GM19397 (cell line): ENCODE measurements at regions not wholly inside any gene's neighbourhood (a gene's known extent, or its start where the extent isn't known, plus 50 kb on each side); places are given as distances from the start of the nearest gene placed in this dataset.
"Not testable (repeated sequence)": the region's sequence is repeated elsewhere in the genome, so short reads cannot be mapped to it uniquely, and the experiment has no call there.

ENCODE experiments used
- ATAC-seq: cut with Tn5 transposase; IDR thresholded peaks from one replicate; pipeline ENCODE4 v1.9.1; 2021; ENCODE audit warnings: mild to moderate bottlenecking, moderate library complexity; ENCODE audit not compliant: unreplicated experiment

GRCh38 chr1:96865731-96866685 is 144.4 kb downstream of the PTBP2 start:
- no peak for ATAC-seq

- no peak for ATAC-seq
These were observed 151.2 kb downstream of the PTBP2 start for GRCh38 chr1:96872757-96873156.

GRCh38 chr1:96878640-96879039 is 157.1 kb downstream of the PTBP2 start:
- ATAC-seq, result no peak

GRCh38 chr1:96880626-96881025 is 159.0 kb downstream of the PTBP2 start:
- ATAC-seq, result no peak

GRCh38 chr1:96882096-96882495 is 160.5 kb downstream of the PTBP2 start:
- ATAC-seq, result no peak

- ATAC-seq, result no peak
These were observed 164.9 kb downstream of the PTBP2 start for GRCh38 chr1:96886474-96886873.

- no peak for ATAC-seq
These were observed 165.9 kb downstream of the PTBP2 start for GRCh38 chr1:96887501-96887900.

GRCh38 chr1:96901783-96902363 is 180.3 kb downstream of the PTBP2 start:
- ATAC-seq, result no peak

GRCh38 chr1:96912248-96912647 is 190.7 kb downstream of the PTBP2 start:
- no peak for ATAC-seq

GRCh38 chr1:96915701-96916100 is 194.1 kb downstream of the PTBP2 start:
- ATAC-seq, result not testable (repeated sequence)

- ATAC-seq, result no peak
These were observed 196.8 kb downstream of the PTBP2 start for GRCh38 chr1:96918406-96918805.

GRCh38 chr1:96922181-96922580 is 200.6 kb downstream of the PTBP2 start:
- ATAC-seq, result no peak

- no peak for ATAC-seq
These were observed 202.2 kb downstream of the PTBP2 start for GRCh38 chr1:96923753-96924152.

- ATAC-seq, result no peak
These were observed 204.6 kb downstream of the PTBP2 start for GRCh38 chr1:96926176-96926575.

- no peak for ATAC-seq
These were observed 205.5 kb downstream of the PTBP2 start for GRCh38 chr1:96927125-96927524.

GRCh38 chr1:96931136-96931535 is 209.6 kb downstream of the PTBP2 start:
- ATAC-seq, result no peak

- ATAC-seq, result no peak
These were observed 212.7 kb downstream of the PTBP2 start for GRCh38 chr1:96934282-96934681.

GRCh38 chr1:96944432-96945092 is 223.0 kb downstream of the PTBP2 start:
- no peak for ATAC-seq

- no peak for ATAC-seq
These were observed 224.0 kb downstream of the PTBP2 start for GRCh38 chr1:96945509-96946084.

- ATAC-seq, result no peak
These were observed 233.9 kb downstream of the PTBP2 start for GRCh38 chr1:96955307-96956012.

GRCh38 chr1:96962216-96962615 is 240.6 kb downstream of the PTBP2 start:
- no peak for ATAC-seq
